Nephron (organoid): ENCODE measurements at regions not wholly inside any gene's neighbourhood (a gene's known extent, or its start where the extent isn't known, plus 50 kb on each side); places are given as distances from the start of the nearest gene placed in this dataset.
A peak's percentile ranks its signal among the peaks of the same experiment; 100 is the strongest.

Source experiments
- H3K27ac Mint-ChIP-seq, 3 experiments: 2 replicates each; pipeline ENCODE4 v1.8.0; 2020; ENCODE audit warnings: mixed read lengths in 3 of 3, mild to moderate bottlenecking in 2 of 3, moderate library complexity in 1 of 3
- H3K27me3 Mint-ChIP-seq: 2 replicates; pipeline ENCODE4 v1.8.0; 2021; ENCODE audit warnings: low read depth, mild to moderate bottlenecking, moderate library complexity, mixed read lengths
- H3K36me3 Mint-ChIP-seq: 2 replicates; pipeline ENCODE4 v1.8.0; 2020; ENCODE audit warnings: low read depth, mixed read lengths
- H3K4me1 Mint-ChIP-seq: 2 replicates; pipeline ENCODE4 v1.8.0; 2020; ENCODE audit warnings: mixed read lengths
- H3K4me3 Mint-ChIP-seq, 3 experiments: 2 replicates each; pipeline ENCODE4 v1.8.0; 2020; ENCODE audit warnings: mild to moderate bottlenecking in 3 of 3, mixed read lengths in 3 of 3, moderate library complexity in 2 of 3
- H3K9me3 Mint-ChIP-seq: 2 replicates; pipeline ENCODE4 v1.8.0; 2020; ENCODE audit warnings: mixed read lengths
- TF ChIP-seq, protein P1 (sequence below), 3 experiments: fragments of 200-600 bp; sonication (generic); IDR thresholded peaks; one replicate each; pipeline ENCODE4 v1.5.0; 2021; ENCODE audit warnings: antibody characterized with exemption in 3 of 3; ENCODE audit not compliant: unreplicated experiment in 3 of 3

DNA sequence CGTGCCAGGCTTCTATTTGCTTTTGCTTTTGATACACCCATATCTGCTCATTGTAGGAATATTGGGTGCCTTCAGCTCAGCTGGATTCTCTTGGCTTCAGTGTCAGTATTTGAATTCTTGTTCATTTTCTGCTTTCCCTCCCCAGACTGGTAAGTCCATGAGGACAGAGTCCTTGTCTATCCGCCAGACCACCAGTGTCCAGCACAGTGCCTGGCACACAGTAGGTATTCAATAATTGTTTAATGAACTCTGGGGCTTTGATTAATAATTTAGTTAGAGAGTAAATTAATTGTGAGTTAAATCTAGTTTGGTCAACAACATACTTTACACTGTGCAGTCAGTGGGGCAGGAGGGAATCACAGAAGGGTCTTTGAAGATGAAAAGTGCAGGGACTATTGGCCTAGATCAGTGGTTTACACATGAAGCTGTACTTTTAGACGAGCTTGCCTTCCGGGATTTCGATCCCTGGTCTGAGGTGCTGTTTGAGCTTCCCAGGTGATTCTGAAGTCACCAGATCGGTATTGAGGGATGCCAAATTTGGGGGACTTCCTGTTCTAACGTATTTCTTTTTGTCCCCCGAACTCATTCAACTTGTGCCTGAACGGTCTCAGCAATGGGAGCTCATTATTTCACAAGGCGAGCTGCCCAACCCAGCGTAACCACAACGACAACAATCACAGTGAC, 119.1 kb upstream of the JUN start:
- H3K4me3 Mint-ChIP-seq = peak overlapping the region; percentile 46 to 74 (median 60)
- TF ChIP-seq, protein P1, sequence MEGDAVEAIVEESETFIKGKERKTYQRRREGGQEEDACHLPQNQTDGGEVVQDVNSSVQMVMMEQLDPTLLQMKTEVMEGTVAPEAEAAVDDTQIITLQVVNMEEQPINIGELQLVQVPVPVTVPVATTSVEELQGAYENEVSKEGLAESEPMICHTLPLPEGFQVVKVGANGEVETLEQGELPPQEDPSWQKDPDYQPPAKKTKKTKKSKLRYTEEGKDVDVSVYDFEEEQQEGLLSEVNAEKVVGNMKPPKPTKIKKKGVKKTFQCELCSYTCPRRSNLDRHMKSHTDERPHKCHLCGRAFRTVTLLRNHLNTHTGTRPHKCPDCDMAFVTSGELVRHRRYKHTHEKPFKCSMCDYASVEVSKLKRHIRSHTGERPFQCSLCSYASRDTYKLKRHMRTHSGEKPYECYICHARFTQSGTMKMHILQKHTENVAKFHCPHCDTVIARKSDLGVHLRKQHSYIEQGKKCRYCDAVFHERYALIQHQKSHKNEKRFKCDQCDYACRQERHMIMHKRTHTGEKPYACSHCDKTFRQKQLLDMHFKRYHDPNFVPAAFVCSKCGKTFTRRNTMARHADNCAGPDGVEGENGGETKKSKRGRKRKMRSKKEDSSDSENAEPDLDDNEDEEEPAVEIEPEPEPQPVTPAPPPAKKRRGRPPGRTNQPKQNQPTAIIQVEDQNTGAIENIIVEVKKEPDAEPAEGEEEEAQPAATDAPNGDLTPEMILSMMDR (IDR thresholded peaks at IDR 0.05; ENCODE audit: unreplicated experiment in 3 of 3) = no peak
- no peaks in the 10 kb centered on the region for H3K36me3 Mint-ChIP-seq
- peak overlapping the region; percentile 26 to 88 (median 86) for H3K27ac Mint-ChIP-seq
- H3K27me3 Mint-ChIP-seq = no peaks in the 10 kb centered on the region
- H3K9me3 Mint-ChIP-seq = no peaks in the 10 kb centered on the region
- peaks cover 62% of the 10 kb centered on the region for H3K4me1 Mint-ChIP-seq

DNA sequence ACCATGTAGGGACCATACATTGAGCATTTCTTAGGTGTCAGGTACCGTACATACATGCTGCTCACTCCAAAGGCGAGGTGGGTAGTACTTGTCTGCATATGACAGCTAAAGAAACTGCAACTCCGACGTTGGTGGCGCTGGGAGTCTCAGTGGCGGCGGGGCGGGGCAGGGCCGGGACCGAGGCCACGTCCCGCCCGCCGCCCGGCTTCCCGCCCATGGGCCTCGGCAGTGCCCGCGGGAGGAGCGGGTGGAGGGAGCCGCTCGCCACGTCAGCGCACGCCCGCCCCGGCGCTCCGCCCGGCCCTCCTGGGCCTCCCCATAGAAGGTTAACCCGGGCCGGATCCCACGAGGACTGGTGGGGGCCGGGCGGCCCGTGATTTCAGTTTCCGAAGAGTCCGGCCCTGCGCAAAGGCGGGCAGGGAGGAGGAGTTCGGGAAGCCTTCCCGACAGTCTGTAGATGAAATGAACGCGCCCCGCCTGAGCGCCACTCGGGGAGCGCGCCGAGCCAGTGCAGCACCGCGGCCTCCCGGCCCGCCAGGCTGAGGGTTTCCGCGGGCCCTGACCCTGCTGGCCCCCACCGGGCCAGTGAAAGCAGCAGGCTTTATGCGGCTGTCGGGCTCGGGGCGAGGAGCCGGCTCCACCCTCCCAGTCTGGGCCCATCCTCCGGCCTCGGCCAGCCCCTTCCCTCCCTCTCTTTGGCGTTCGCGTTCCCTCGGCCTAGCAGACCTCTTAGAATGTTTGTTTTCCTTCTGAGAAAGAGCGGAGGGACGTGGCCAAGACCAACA, 119.9 kb upstream of the JUN start:
- H3K4me1 Mint-ChIP-seq = peaks cover 61% of the 10 kb centered on the region
- TF ChIP-seq, protein P1 (IDR thresholded peaks at IDR 0.05; ENCODE audit: unreplicated experiment in 3 of 3) = no peak
- peak overlapping the region; percentile 26 to 95 (median 88) for H3K27ac Mint-ChIP-seq
- H3K9me3 Mint-ChIP-seq = no peaks in the 10 kb centered on the region
- H3K36me3 Mint-ChIP-seq = no peaks in the 10 kb centered on the region
- no peaks in the 10 kb centered on the region for H3K27me3 Mint-ChIP-seq
- H3K4me3 Mint-ChIP-seq = peak overlapping the region; percentile 81 to 85 (median 82)

DNA sequence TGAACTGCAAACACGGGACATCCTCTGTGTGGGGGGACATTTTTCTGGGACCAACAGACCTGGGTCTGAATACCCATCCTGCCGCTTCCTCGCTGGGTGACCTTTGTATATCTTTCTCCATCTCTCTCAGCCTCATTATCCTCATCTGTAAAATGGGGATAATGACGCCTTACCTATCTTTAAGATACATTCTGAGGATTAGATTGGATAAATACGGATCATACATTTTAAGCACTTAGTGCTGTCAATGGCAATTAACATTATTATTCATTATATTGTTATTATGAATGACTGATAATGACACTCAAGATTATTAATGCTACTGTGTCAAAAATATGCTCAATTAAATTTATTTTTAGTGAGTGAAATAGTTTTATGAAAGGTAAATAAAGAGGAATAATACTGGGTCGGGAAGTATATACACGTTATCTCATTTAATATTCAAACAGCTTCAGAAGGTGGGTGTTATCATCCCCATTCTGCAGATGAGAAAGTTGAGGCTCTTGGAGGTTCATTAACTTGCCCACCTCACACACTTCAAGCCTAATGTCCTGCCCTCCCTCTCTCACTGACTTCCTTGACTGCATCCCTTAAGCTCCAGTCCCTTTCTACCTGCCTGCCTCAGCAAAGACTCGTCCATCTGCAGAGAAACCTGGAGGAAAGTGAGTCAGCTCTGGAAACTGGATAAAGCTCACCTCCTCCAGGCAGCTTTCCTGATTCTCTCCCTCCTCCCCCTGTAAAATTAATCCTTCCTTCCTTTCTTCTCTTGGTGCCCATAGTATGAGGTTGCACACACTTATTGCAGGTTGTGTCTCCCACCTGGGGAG, 120.7 kb upstream of the JUN start:
- peak overlapping the region; percentile 81 to 85 (median 82) for H3K4me3 Mint-ChIP-seq
- H3K36me3 Mint-ChIP-seq = no peaks in the 10 kb centered on the region
- H3K9me3 Mint-ChIP-seq = no peaks in the 10 kb centered on the region
- H3K27me3 Mint-ChIP-seq = no peaks in the 10 kb centered on the region
- H3K4me1 Mint-ChIP-seq = peaks cover 53% of the 10 kb centered on the region
- TF ChIP-seq, protein P1 (IDR thresholded peaks at IDR 0.05; ENCODE audit: unreplicated experiment in 3 of 3) = no peak
- H3K27ac Mint-ChIP-seq = peak overlapping the region; percentile 26 to 95 (median 88)

DNA sequence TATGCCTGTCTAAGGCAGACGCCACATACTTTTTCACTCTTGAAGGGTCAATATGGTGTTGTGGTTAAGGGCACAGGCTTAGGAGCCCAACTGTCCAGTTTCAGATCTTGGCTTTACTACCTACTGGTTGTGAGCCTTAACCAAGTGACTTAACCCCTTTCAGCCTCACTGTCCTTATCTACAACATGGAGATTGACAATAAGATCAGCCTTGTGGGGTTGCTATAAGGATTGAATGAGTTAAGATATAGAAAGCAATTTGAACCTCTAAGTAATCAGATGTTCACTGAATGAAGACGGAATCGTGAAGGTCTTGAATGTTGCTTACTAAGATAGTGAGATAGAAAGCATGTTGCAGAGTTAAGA, 121.3 kb upstream of the JUN start:
- Mint-ChIP-seq H3K4me1 (peaks cover 47% of the 10 kb centered on the region), H3K36me3 (no peaks in the 10 kb centered on the region), H3K27me3 (no peaks in the 10 kb centered on the region), H3K9me3 (no peaks in the 10 kb centered on the region), H3K4me3 (peak overlapping the region; percentile 66 to 79 (median 72)), H3K27ac (peak overlapping the region; percentile 26 to 76 (median 74))
- TF ChIP-seq, protein P1 (IDR thresholded peaks at IDR 0.05; ENCODE audit: unreplicated experiment in 3 of 3) = no peak

DNA sequence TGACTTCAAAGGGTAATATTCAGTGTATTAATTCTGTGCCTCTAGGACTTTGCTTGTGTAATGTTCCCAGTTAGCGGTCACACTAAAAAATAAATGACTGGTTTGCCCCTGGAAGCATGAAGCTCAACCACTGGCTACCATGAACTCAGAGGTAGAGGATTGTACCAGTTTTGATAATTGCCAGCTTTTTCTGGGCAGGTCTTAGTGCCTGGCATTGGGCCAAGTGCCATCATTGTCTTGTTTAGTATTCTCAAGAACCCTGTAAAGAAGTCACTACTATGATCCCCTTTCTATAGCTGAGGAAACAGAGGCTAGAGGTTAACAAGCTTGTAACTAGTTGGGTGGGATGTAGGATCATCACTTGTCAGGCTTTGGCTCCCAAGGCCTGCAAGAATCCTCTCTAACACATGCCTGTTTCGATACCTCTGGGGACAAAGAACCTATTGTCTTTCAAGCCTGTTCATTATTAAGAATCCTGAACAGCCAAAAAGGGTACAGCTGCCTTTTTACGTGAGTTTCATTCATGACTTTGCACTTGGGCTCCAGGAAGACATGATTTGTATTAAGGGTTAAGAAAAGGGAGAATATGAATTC, 121.9 kb upstream of the JUN start:
- Mint-ChIP-seq H3K4me3 (peak overlapping the region; percentile 40 to 55 (median 41)), H3K27me3 (no peaks in the 10 kb centered on the region), H3K4me1 (peaks cover 41% of the 10 kb centered on the region), H3K36me3 (no peaks in the 10 kb centered on the region), H3K27ac (peak overlapping the region; percentile 26 to 76 (median 74)), H3K9me3 (no peaks in the 10 kb centered on the region)
- TF ChIP-seq, protein P1 (IDR thresholded peaks at IDR 0.05; ENCODE audit: unreplicated experiment in 3 of 3) = no peak
